HCT116 (cell line): ENCODE measurements at regions not wholly inside any gene's neighbourhood (a gene's known extent, or its start where the extent isn't known, plus 50 kb on each side); places are given as distances from the start of the nearest gene placed in this dataset.

ENCODE experiments used
- CBX3 ChIP-seq: IDR thresholded peaks from 2 replicates; pipeline ENCODE4 v1.6.1; 2012; ENCODE audit warnings: low read depth
- CEBPB ChIP-seq: IDR thresholded peaks from 2 replicates; pipeline ENCODE4 v1.6.1; 2012; ENCODE audit warnings: low read depth
- CTCF ChIP-seq, 3 experiments: fragments of 200-600 bp in 1 of 3; sonication (generic) in 1 of 3; IDR thresholded peaks in 2 of 3; conservative IDR thresholded peaks in 1 of 3; 2 replicates each; pipeline ENCODE4 v1.5.1; 2012 to 2017; ENCODE audit warnings: low read depth in 2 of 3, low read length in 2 of 3, antibody characterized with exemption in 1 of 3, borderline replicate concordance in 1 of 3, control low read depth in 1 of 3, mild to moderate bottlenecking in 1 of 3, mixed read lengths in 1 of 3, mixed run types in 1 of 3, moderate library complexity in 1 of 3; ENCODE audit not compliant: insufficient read depth in 1 of 3
- EGR1 ChIP-seq: IDR thresholded peaks from 2 replicates; pipeline ENCODE4 v1.6.1; 2012; ENCODE audit warnings: low read depth
- EZH2phosphoT487 ChIP-seq: fragments of 200-600 bp; IDR thresholded peaks from 2 replicates; pipeline ENCODE4 v1.6.1; 2018; ENCODE audit warnings: antibody characterized with exemption, borderline replicate concordance
- JUND ChIP-seq: IDR thresholded peaks from 2 replicates; pipeline ENCODE4 v1.6.1; 2012
- POLR2A ChIP-seq: IDR thresholded peaks from 2 replicates; pipeline ENCODE4 v1.7.0; 2011; ENCODE audit warnings: borderline replicate concordance; ENCODE audit not compliant: insufficient read depth, insufficient read length; ENCODE audit errors: extremely low read depth
- RAD21 ChIP-seq: IDR thresholded peaks from 2 replicates; pipeline ENCODE4 v1.6.1; 2012; ENCODE audit warnings: low read depth, mild to moderate bottlenecking
- REST ChIP-seq: IDR thresholded peaks from 2 replicates; pipeline ENCODE4 v1.6.1; 2012; ENCODE audit warnings: low read depth
- SIN3A ChIP-seq: IDR thresholded peaks from 2 replicates; pipeline ENCODE4 v1.6.1; 2012; ENCODE audit warnings: low read depth
- SP1 ChIP-seq: IDR thresholded peaks from 2 replicates; pipeline ENCODE4 v1.6.1; 2012; ENCODE audit warnings: low read depth
- SRF ChIP-seq: IDR thresholded peaks from 2 replicates; pipeline ENCODE4 v1.6.1; 2012; ENCODE audit warnings: low read depth
- ZBTB33 ChIP-seq: IDR thresholded peaks from 2 replicates; pipeline ENCODE4 v1.6.1; 2011; ENCODE audit warnings: mild to moderate bottlenecking, low read length, moderate library complexity; ENCODE audit not compliant: insufficient replicate concordance; ENCODE audit errors: extremely low read depth
- ZNF274 ChIP-seq: fragments of 200-500 bp; sonication (Bioruptor generic); IDR thresholded peaks from 2 replicates; pipeline ENCODE4 v1.6.1; 2014; ENCODE audit warnings: mild to moderate bottlenecking, low read depth, low read length, inconsistent platforms

- TF ChIP-seq CTCF (IDR thresholded peaks at IDR 0.05 in 2 of 3, conservative IDR thresholded peaks at IDR 0.05 in 1 of 3; ENCODE audit: borderline replicate concordance in 1 of 3, insufficient read depth in 1 of 3, low read depth in 2 of 3, low read length in 2 of 3), result no peak
- TF ChIP-seq POLR2A, result no peak
- TF ChIP-seq EZH2phosphoT487, result no peak
- no peak for TF ChIP-seq REST
- no peak for TF ChIP-seq RAD21
- TF ChIP-seq SRF, result no peak
- TF ChIP-seq SP1, result no peak
- no peak for TF ChIP-seq JUND
- no peak for TF ChIP-seq CEBPB
- no peak for TF ChIP-seq ZBTB33
- TF ChIP-seq SIN3A, result no peak
- TF ChIP-seq CBX3, result no peak
- TF ChIP-seq EGR1, result no peak
- no peak for TF ChIP-seq ZNF274
Measured at GRCh38 chr4:116272336-116272735, 813.0 kb downstream of the TRAM1L1 start.
